CD8-positive, alpha-beta memory T cell (primary cell): ENCODE measurements at regions not wholly inside any gene's neighbourhood (a gene's known extent, or its start where the extent isn't known, plus 50 kb on each side); places are given as distances from the start of the nearest gene placed in this dataset.

Experiments
- CTCF ChIA-PET: fragments of 350-600 bp; sonication (Branson Sonifier 250); formaldehyde crosslinking; loops from one replicate; lab custom pipeline; 2021; ENCODE audit warnings: antibody characterized with exemption; lab: Charles Lee
- POLR2A ChIA-PET: fragments of 350-600 bp; sonication (Branson Sonifier 250); formaldehyde crosslinking; loops from one replicate; lab custom pipeline; 2021; ENCODE audit warnings: antibody characterized with exemption; lab: Charles Lee
- DNase-seq, 5 donors: peaks; one replicate each; pipeline versions ENCODE4 v3.0.0 to v3.0.0-alpha.2; 2020 to 2022; ENCODE audit warnings: mixed read lengths in 1 of 5
- H3K27ac ChIP-seq: one replicate; pipeline ENCODE4 v1.7.0; 2013; ENCODE audit warnings: low read depth, mild to moderate bottlenecking, low read length, moderate library complexity
- H3K27me3 ChIP-seq: 2 replicates; pipeline ENCODE4 v1.7.0; 2013; ENCODE audit warnings: low read length, mild to moderate bottlenecking; ENCODE audit not compliant: insufficient read depth, poor library complexity, severe bottlenecking
- H3K36me3 ChIP-seq: 2 replicates; pipeline ENCODE4 v1.7.0; 2013; ENCODE audit warnings: mild to moderate bottlenecking, low read length, moderate library complexity; ENCODE audit not compliant: insufficient read depth
- H3K4me1 ChIP-seq: 2 replicates; pipeline ENCODE4 v1.7.0; 2013; ENCODE audit warnings: mild to moderate bottlenecking, low read length, moderate library complexity; ENCODE audit not compliant: insufficient read depth
- H3K4me3 ChIP-seq: 2 replicates; pipeline ENCODE4 v1.7.0; 2013; ENCODE audit warnings: mild to moderate bottlenecking, low read length
- H3K9me3 ChIP-seq: 2 replicates; pipeline ENCODE4 v1.7.0; 2013; ENCODE audit warnings: mild to moderate bottlenecking, low read length
- H3K27ac Mint-ChIP-seq, 8 donors: one replicate each; pipeline ENCODE4 v1.8.0; 2020 to 2021; ENCODE audit warnings: mixed read lengths in 8 of 8, mild to moderate bottlenecking in 6 of 8, inconsistent platforms in 3 of 8, moderate library complexity in 3 of 8
- H3K27me3 Mint-ChIP-seq, 2 donors: one replicate each; pipeline ENCODE4 v1.8.0; 2020 to 2021; ENCODE audit warnings: mixed read lengths in 2 of 2, mild to moderate bottlenecking in 1 of 2, moderate library complexity in 1 of 2
- H3K36me3 Mint-ChIP-seq, 3 donors: one replicate each; pipeline ENCODE4 v1.8.0; 2020 to 2021; ENCODE audit warnings: mixed read lengths in 3 of 3, inconsistent platforms in 1 of 3, mild to moderate bottlenecking in 1 of 3
- H3K4me1 Mint-ChIP-seq, 3 donors: one replicate each; pipeline ENCODE4 v1.8.0; 2020 to 2021; ENCODE audit warnings: mixed read lengths in 3 of 3, inconsistent platforms in 1 of 3, mild to moderate bottlenecking in 1 of 3
- H3K4me3 Mint-ChIP-seq, 7 donors: one replicate each; pipeline ENCODE4 v1.8.0; 2020 to 2021; ENCODE audit warnings: mixed read lengths in 7 of 7, mild to moderate bottlenecking in 6 of 7, moderate library complexity in 4 of 7, inconsistent platforms in 2 of 7
- H3K9me3 Mint-ChIP-seq, 5 donors: one replicate each; pipeline ENCODE4 v1.8.0; 2020 to 2022; ENCODE audit warnings: mixed read lengths in 5 of 5, mild to moderate bottlenecking in 3 of 5, moderate library complexity in 2 of 5, inconsistent platforms in 1 of 5

DNA sequence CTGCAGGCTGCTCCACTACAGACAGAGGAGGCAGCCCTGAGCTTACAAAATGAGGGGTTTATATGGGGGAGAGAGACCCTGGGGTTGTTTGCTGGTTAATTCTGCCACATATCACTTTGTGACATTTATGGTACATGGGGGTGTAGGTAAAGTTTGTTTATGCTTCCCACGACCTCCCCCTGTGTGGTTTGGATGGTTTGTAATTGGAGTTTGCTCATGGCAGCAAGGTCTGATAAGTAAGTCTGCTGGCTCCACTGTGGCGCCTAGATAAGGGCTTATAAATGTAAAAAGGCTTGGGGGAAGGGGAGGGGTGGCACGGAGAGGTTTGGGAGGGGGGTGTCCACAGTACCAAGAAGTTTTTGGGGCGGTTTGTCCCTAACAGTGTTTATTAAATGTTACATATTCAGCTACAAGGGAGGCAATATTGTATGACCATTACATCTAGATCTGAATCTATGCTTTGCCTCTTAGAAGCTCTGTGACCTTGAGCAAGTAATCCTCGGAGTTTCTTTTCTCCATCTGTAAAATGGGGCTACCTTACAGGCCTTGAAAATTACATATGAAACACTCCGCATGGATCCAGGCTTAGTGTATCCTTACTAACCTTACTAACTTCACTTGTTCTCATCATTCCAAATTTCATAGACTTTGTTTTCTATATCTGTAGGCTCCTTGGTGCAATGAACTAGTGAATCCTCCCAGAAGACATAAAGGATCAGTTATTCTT, 204.8 kb upstream of the NOX3 start:
- Histone ChIP-seq H3K9me3 (no peaks in the 10 kb centered on the region), H3K27me3 (no peaks in the 10 kb centered on the region), H3K36me3 (no peaks in the 10 kb centered on the region), H3K27ac (no peak overlapping the region), H3K4me1 (no peaks in the 10 kb centered on the region), H3K4me3 (no peak overlapping the region)
- Mint-ChIP-seq H3K9me3 (peaks cover 0 to 9% (median 0%) of the 10 kb centered on the region in 5 donors), H3K27me3 (peaks cover 0 to 2% of the 10 kb centered on the region in 2 donors), H3K4me1 (no peaks in the 10 kb centered on the region), H3K27ac (no peak overlapping the region), H3K4me3 (no peak overlapping the region), H3K36me3 (no peaks in the 10 kb centered on the region)
- POLR2A ChIA-PET = no interaction called here
- CTCF ChIA-PET = no interaction called here
- DNase-seq = no peak

GRCh38 chr6:155656024-155656423, 200.4 kb upstream of the NOX3 start:
- Histone ChIP-seq H3K27ac (no peak overlapping the region), H3K9me3 (no peaks in the 10 kb centered on the region), H3K4me3 (no peak overlapping the region), H3K4me1 (no peaks in the 10 kb centered on the region), H3K27me3 (no peaks in the 10 kb centered on the region), H3K36me3 (no peaks in the 10 kb centered on the region)
- no peaks in the 10 kb centered on the region for H3K36me3 Mint-ChIP-seq
- H3K27me3 Mint-ChIP-seq = no peaks in the 10 kb centered on the region
- no peak for DNase-seq
- peaks cover 0 to 9% (median 0%) of the 10 kb centered on the region in 5 donors for H3K9me3 Mint-ChIP-seq
- ChIA-PET POLR2A (no interaction called here), CTCF (no interaction called here)
- no peaks in the 10 kb centered on the region for H3K4me1 Mint-ChIP-seq
- no peak overlapping the region for H3K4me3 Mint-ChIP-seq
- no peak overlapping the region for H3K27ac Mint-ChIP-seq

DNA sequence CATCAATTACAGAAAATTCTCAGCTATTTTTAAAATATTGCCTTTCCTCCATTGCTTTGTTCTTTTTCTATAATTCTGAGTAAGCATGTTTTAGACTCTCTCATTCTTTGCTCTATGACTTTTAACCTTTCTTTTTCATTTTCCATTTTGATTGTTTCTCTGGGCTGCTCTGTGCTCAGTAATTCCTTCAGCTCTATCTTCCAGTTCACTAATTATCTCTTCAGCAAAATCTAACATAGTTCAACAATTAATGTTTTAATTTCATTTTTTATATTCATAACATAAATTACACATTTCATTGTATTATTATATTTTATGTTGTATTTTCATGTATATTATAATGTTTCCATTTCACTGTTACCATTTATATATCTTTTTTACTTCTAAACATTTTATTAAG, 198.8 kb upstream of the NOX3 start:
- DNase-seq = no peak
- Mint-ChIP-seq H3K36me3 (no peaks in the 10 kb centered on the region), H3K27me3 (no peaks in the 10 kb centered on the region), H3K4me3 (no peak overlapping the region), H3K4me1 (no peaks in the 10 kb centered on the region), H3K27ac (no peak overlapping the region), H3K9me3 (peaks cover 0 to 6% (median 0%) of the 10 kb centered on the region in 5 donors)
- Histone ChIP-seq H3K27me3 (no peaks in the 10 kb centered on the region), H3K4me3 (no peak overlapping the region), H3K4me1 (no peaks in the 10 kb centered on the region), H3K9me3 (no peaks in the 10 kb centered on the region), H3K36me3 (no peaks in the 10 kb centered on the region), H3K27ac (no peak overlapping the region)
- ChIA-PET POLR2A (no interaction called here), CTCF (no interaction called here)

DNA sequence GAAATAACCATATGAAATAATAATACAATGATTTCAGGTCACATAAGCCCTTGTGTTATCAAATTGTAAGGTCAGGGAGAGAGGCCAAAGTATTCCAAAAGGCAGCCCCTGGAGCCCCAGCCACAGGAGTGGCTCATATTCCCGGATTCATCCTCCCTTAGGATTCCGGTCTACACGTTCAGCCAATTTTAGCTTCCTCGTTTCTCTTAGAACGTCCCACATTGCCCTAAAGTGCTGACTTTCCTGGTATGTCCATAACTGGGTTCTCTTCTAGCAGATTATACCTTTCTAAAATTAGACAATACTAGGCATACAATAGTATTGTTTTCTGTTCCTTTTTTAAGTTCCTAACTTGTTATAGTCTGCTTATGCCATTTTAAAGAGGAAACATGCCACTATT, 192.7 kb upstream of the NOX3 start:
- POLR2A ChIA-PET = no interaction called here
- CTCF ChIA-PET = no interaction called here
- no peak overlapping the region for H3K4me3 ChIP-seq

DNA sequence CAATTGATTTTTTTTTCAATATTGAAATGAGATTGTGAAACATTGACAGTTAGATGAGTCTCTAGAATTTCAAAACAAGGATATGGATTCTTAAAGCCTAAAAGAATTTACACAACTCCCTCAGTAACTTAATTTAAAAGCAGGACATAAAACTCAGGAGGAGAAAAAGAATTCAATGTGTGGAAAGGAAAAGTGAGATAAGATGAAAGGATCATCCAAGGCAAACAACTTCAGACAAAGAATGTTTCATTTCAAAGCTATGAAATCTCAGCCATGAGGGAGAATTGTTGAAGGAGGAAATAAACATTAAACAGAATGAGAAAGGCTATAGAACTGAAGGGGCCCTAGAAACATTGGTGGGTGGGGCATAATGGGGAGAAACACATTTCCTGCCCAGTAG, 191.7 kb upstream of the NOX3 start:
- ChIA-PET CTCF (no interaction called here), POLR2A (no interaction called here)
- Histone ChIP-seq H3K9me3 (no peaks in the 10 kb centered on the region), H3K4me3 (no peak overlapping the region), H3K27me3 (no peaks in the 10 kb centered on the region), H3K36me3 (no peaks in the 10 kb centered on the region), H3K4me1 (no peaks in the 10 kb centered on the region), H3K27ac (no peak overlapping the region)
- Mint-ChIP-seq H3K9me3 (peaks cover 0 to 6% (median 3%) of the 10 kb centered on the region in 5 donors), H3K4me3 (no peak overlapping the region), H3K36me3 (no peaks in the 10 kb centered on the region), H3K27me3 (no peaks in the 10 kb centered on the region), H3K27ac (no peak overlapping the region), H3K4me1 (no peaks in the 10 kb centered on the region)
- no peak for DNase-seq

More for the DNA sequence above, 192.7 kb upstream of the NOX3 start:
- Mint-ChIP-seq H3K4me3 (no peak overlapping the region), H3K27ac (no peak overlapping the region), H3K27me3 (no peaks in the 10 kb centered on the region), H3K9me3 (peaks cover 0 to 3% (median 0%) of the 10 kb centered on the region in 5 donors), H3K36me3 (no peaks in the 10 kb centered on the region), H3K4me1 (no peaks in the 10 kb centered on the region)
- no peaks in the 10 kb centered on the region for H3K36me3 ChIP-seq
- no peak for DNase-seq
- H3K27me3 ChIP-seq = no peaks in the 10 kb centered on the region
- no peak overlapping the region for H3K27ac ChIP-seq
- H3K4me1 ChIP-seq = no peaks in the 10 kb centered on the region
- no peaks in the 10 kb centered on the region for H3K9me3 ChIP-seq

- Mint-ChIP-seq H3K27ac (no peak overlapping the region), H3K36me3 (no peaks in the 10 kb centered on the region), H3K4me1 (no peaks in the 10 kb centered on the region), H3K27me3 (no peaks in the 10 kb centered on the region), H3K4me3 (no peak overlapping the region), H3K9me3 (peaks cover 0 to 9% (median 5%) of the 10 kb centered on the region in 5 donors)
- no peaks in the 10 kb centered on the region for H3K4me1 ChIP-seq
- no peaks in the 10 kb centered on the region for H3K27me3 ChIP-seq
- no peak overlapping the region for H3K4me3 ChIP-seq
- H3K36me3 ChIP-seq = no peaks in the 10 kb centered on the region
- no peak for DNase-seq
- ChIA-PET CTCF (no interaction called here), POLR2A (no interaction called here)
- no peaks in the 10 kb centered on the region for H3K9me3 ChIP-seq
- H3K27ac ChIP-seq = no peak overlapping the region
Observed at GRCh38 chr6:155646443-155646842, 190.8 kb upstream of the NOX3 start.

- no peak overlapping the region for H3K4me3 ChIP-seq
- no peaks in the 10 kb centered on the region for H3K36me3 Mint-ChIP-seq
- ChIA-PET POLR2A (no interaction called here), CTCF (no interaction called here)
- H3K27me3 ChIP-seq = no peaks in the 10 kb centered on the region
- no peaks in the 10 kb centered on the region for H3K4me1 Mint-ChIP-seq
- peaks cover 0 to 1% of the 10 kb centered on the region in 2 donors for H3K27me3 Mint-ChIP-seq
- no peaks in the 10 kb centered on the region for H3K9me3 ChIP-seq
- no peak overlapping the region for H3K27ac Mint-ChIP-seq
- DNase-seq = no peak
- no peak overlapping the region for H3K4me3 Mint-ChIP-seq
- peaks cover 0 to 11% (median 7%) of the 10 kb centered on the region in 5 donors for H3K9me3 Mint-ChIP-seq
- no peaks in the 10 kb centered on the region for H3K36me3 ChIP-seq
- no peaks in the 10 kb centered on the region for H3K4me1 ChIP-seq
- H3K27ac ChIP-seq = no peak overlapping the region
Observed at GRCh38 chr6:155645325-155645724, 189.7 kb upstream of the NOX3 start.

DNA sequence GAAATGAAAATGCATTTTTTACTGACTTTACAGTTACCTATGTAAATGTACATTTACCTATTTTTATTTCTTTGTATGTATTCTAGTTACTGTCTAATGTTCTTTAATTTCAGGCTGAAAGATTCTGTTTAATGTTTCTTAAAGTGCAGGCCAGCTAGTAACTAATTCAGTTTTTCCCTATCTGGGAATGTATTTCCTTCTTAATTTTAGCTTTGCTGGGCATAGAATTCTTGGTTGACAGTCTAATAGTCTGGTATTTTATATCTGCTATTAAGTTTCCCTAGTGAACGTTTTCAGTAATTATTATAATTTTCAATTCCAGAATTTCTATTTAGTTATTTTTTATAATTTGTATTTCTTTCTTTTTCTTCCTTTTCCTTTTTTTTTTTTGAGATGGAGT, 186.0 kb upstream of the NOX3 start:
- Mint-ChIP-seq H3K4me3 (no peak overlapping the region), H3K36me3 (no peaks in the 10 kb centered on the region), H3K4me1 (no peaks in the 10 kb centered on the region), H3K27ac (no peak overlapping the region), H3K27me3 (peaks cover 0 to 1% of the 10 kb centered on the region in 2 donors), H3K9me3 (peaks cover 5 to 11% (median 9%) of the 10 kb centered on the region in 5 donors)
- POLR2A ChIA-PET = no interaction called here
- DNase-seq = no peak
- no peak overlapping the region for H3K4me3 ChIP-seq
- no peaks in the 10 kb centered on the region for H3K9me3 ChIP-seq
- H3K4me1 ChIP-seq = no peaks in the 10 kb centered on the region
- no peaks in the 10 kb centered on the region for H3K36me3 ChIP-seq
- H3K27ac ChIP-seq = no peak overlapping the region
- H3K27me3 ChIP-seq = no peaks in the 10 kb centered on the region
- CTCF ChIA-PET = no interaction called here
